Activated B cell treated with CpG ODN at 0.5 μM for 24 hours (primary cell): ENCODE measurements at regions not wholly inside any gene's neighbourhood (a gene's known extent, or its start where the extent isn't known, plus 50 kb on each side); places are given as distances from the start of the nearest gene placed in this dataset.

Source experiments
- ATAC-seq: fragments of 200-7000 bp; cut with Tn5 transposase; one replicate; pipeline ENCODE4 v1.10.0; 2021; ENCODE audit warnings: low read depth, mild to moderate bottlenecking, moderate library complexity
- CTCF ChIA-PET: fragments of 350-600 bp; sonication (Branson Sonifier 250); formaldehyde crosslinking; loops from one replicate; lab custom pipeline; 2021; ENCODE audit warnings: antibody characterized with exemption; lab: Charles Lee
- POLR2A ChIA-PET: fragments of 350-600 bp; sonication (Branson Sonifier 250); formaldehyde crosslinking; loops from one replicate; lab custom pipeline; 2021; ENCODE audit warnings: antibody characterized with exemption; lab: Charles Lee
- DNase-seq: peaks from one replicate; pipeline ENCODE4 v3.0.0; 2022
- H3K27ac Mint-ChIP-seq: one replicate; pipeline ENCODE4 v1.8.0; 2020; ENCODE audit warnings: mixed read lengths
- H3K27me3 Mint-ChIP-seq: one replicate; pipeline ENCODE4 v1.8.0; 2021; ENCODE audit warnings: mixed read lengths
- H3K36me3 Mint-ChIP-seq: one replicate; pipeline ENCODE4 v1.8.0; 2021; ENCODE audit warnings: low read depth, mixed read lengths
- H3K4me1 Mint-ChIP-seq: one replicate; pipeline ENCODE4 v1.8.0; 2021; ENCODE audit warnings: mixed read lengths
- H3K4me3 Mint-ChIP-seq: one replicate; pipeline ENCODE4 v1.8.0; 2020; ENCODE audit warnings: mild to moderate bottlenecking, mixed read lengths
- H3K9me3 Mint-ChIP-seq: one replicate; pipeline ENCODE4 v1.8.0; 2020; ENCODE audit warnings: mixed read lengths
- intact Hi-C: fragments of 100-400 bp; cut with micrococcal nuclease; formaldehyde crosslinking; loops from one replicate; pipeline ENCODE4 v1.15.1; 2024
- TF ChIP-seq, protein P1 (sequence below): fragments of 200-600 bp; IDR thresholded peaks from one replicate; pipeline ENCODE4 v1.8.0; 2022; ENCODE audit warnings: antibody characterized with exemption, mild to moderate bottlenecking

GRCh38 chr6:155993240-155993639, 537.6 kb upstream of the NOX3 start:
- ChIA-PET CTCF (no interaction called here), POLR2A (no interaction called here)
- H3K9me3 Mint-ChIP-seq, result no peaks in the 10 kb centered on the region
- H3K4me3 Mint-ChIP-seq, result no peak overlapping the region
- intact Hi-C loops, result no loop called here
- DNase-seq (no peak), ATAC-seq (no peak)
- H3K27me3 Mint-ChIP-seq, result peaks cover 3% of the 10 kb centered on the region
- no peaks in the 10 kb centered on the region for H3K36me3 Mint-ChIP-seq
- H3K4me1 Mint-ChIP-seq, result no peaks in the 10 kb centered on the region
- H3K27ac Mint-ChIP-seq, result no peak overlapping the region
- TF ChIP-seq, protein P1, sequence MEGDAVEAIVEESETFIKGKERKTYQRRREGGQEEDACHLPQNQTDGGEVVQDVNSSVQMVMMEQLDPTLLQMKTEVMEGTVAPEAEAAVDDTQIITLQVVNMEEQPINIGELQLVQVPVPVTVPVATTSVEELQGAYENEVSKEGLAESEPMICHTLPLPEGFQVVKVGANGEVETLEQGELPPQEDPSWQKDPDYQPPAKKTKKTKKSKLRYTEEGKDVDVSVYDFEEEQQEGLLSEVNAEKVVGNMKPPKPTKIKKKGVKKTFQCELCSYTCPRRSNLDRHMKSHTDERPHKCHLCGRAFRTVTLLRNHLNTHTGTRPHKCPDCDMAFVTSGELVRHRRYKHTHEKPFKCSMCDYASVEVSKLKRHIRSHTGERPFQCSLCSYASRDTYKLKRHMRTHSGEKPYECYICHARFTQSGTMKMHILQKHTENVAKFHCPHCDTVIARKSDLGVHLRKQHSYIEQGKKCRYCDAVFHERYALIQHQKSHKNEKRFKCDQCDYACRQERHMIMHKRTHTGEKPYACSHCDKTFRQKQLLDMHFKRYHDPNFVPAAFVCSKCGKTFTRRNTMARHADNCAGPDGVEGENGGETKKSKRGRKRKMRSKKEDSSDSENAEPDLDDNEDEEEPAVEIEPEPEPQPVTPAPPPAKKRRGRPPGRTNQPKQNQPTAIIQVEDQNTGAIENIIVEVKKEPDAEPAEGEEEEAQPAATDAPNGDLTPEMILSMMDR, result no peak

DNA sequence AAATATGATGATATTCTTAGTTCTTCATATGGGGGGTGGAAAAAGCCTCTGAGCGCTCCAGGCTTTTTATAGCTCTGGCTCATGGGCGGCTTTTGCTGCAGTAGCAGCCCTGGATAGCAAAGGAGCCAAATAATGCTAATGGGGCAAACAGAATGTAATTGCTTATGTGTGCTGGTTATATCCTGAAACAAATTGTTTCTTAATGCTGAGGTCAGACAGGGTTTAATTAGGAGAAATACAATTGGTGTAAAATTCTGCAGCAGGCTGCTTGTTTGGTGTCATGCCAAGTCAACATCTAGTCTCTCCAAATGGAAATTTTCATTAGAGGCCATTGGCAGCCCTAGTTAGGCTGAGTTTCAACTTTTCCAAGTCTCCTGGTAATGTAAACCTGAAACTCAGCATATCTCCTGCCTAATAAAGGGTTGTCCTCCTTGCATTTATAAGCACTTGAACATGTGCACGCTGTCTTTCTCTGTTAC, 530.1 kb upstream of the NOX3 start:
- ChIA-PET POLR2A (no interaction called here), CTCF (no interaction called here)
- Mint-ChIP-seq H3K9me3 (no peaks in the 10 kb centered on the region), H3K27me3 (no peaks in the 10 kb centered on the region), H3K4me3 (no peak overlapping the region), H3K36me3 (no peaks in the 10 kb centered on the region), H3K27ac (no peak overlapping the region), H3K4me1 (no peaks in the 10 kb centered on the region)
- intact Hi-C loops, result no loop called here
- no peak for DNase-seq
- no peak for ATAC-seq
- TF ChIP-seq, protein P1, result no peak

DNA sequence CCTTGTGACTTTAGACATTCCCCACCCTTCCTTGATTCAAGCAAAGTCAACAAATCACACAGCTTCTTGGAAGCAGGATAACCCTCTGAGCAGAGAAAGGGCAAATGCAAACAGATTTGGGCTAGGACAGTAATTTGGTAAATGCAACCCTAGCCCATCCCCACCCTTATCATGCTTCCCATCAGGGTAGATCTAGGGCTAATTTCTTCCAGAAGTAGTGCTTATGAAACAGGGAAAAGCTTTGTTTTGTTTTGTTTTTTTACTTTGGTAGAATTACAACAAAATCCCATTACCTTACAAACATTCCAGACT, 525.1 kb upstream of the NOX3 start:
- TF ChIP-seq, protein P1, result no peak
- no peak overlapping the region for H3K4me3 Mint-ChIP-seq
- ChIA-PET POLR2A (no interaction called here), CTCF (no interaction called here)
- intact Hi-C loops, result no loop called here
- ATAC-seq, result no peak
- no peaks in the 10 kb centered on the region for H3K4me1 Mint-ChIP-seq
- H3K36me3 Mint-ChIP-seq, result no peaks in the 10 kb centered on the region
- no peak overlapping the region for H3K27ac Mint-ChIP-seq
- no peaks in the 10 kb centered on the region for H3K27me3 Mint-ChIP-seq
- no peaks in the 10 kb centered on the region for H3K9me3 Mint-ChIP-seq
- no peak for DNase-seq

DNA sequence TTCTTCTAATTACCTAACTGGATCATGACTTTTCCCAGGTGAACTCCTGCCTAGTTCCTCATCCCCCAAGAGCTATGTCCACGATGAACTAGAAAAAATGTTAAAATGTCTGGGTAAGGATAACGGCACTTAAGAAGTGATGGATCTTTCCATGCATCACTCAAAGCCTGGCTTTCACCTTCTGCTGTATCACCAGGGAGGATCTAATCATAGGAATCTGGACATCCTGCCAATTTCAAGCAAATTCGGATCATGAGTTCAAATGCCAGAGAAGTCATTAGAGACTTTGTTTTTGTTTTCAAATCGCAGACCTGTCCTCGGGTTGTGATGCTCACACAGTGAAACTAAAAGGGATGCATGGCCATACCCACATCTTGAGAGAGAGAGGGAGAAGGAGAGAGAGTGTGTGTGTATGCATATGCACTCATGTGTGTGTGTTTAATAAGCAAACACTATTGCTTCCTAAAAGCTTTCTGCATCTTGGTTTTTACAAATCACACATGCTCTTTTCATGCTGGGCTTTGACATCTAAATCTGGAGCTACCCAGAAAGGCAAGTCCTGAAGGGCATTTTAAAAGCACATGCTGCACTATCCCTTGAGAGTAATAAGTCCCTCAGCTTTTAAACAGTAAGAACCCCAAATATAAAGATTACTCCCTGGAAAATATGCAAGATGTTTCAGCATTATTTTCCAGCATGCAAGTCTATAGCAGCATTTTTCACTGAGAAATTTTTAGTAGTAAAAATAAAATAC, 524.6 kb upstream of the NOX3 start:
- CTCF ChIA-PET, result no interaction called here

DNA sequence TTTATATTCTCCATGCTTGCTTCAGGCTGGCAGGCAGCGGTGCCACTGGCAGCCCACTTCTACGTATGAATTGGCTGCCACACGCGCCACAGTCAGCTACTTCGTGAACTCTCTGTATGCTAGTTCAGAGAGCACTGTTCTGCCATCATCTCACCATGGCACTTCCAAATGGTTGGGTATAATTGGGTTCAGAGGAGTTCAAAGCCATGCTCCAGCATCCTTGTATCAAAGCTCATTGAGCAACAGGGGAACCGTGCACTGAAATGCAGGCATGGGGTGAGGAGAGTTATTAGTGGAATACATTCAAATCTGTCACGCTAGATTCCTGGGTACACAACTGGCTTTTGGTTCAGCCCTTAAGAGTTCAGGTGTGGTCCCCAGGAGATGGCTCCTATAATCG, 519.9 kb upstream of the NOX3 start:
- CTCF ChIA-PET, result no interaction called here
- no peak overlapping the region for H3K27ac Mint-ChIP-seq

More for the DNA sequence above, 524.6 kb upstream of the NOX3 start:
- ATAC-seq (no peak), DNase-seq (no peak)
- Mint-ChIP-seq H3K27me3 (no peaks in the 10 kb centered on the region), H3K9me3 (no peaks in the 10 kb centered on the region), H3K36me3 (no peaks in the 10 kb centered on the region), H3K4me3 (no peak overlapping the region), H3K27ac (no peak overlapping the region), H3K4me1 (no peaks in the 10 kb centered on the region)
- intact Hi-C loops, result no loop called here
- TF ChIP-seq, protein P1, result no peak
- POLR2A ChIA-PET, result no interaction called here

More for the DNA sequence above, 519.9 kb upstream of the NOX3 start:
- intact Hi-C loops, result no loop called here
- no peak for ATAC-seq
- Mint-ChIP-seq H3K36me3 (no peaks in the 10 kb centered on the region), H3K9me3 (no peaks in the 10 kb centered on the region), H3K4me3 (no peak overlapping the region), H3K27me3 (no peaks in the 10 kb centered on the region), H3K4me1 (peaks cover 14% of the 10 kb centered on the region)
- POLR2A ChIA-PET, result interaction anchor here (0.5 kb wide), 1 partner anchor 304 kb away, joined by 6 read pairs; no protein-coding TSS in a partner anchor
- TF ChIP-seq, protein P1, result no peak
- DNase-seq, result no peak
